GM18861 (cell line): ENCODE measurements at regions not wholly inside any gene's neighbourhood (a gene's known extent, or its start where the extent isn't known, plus 50 kb on each side); places are given as distances from the start of the nearest gene placed in this dataset.
"Not testable (repeated sequence)": the region's sequence is repeated elsewhere in the genome, so short reads cannot be mapped to it uniquely, and the experiment has no call there.

ENCODE experiments used
- ATAC-seq: cut with Tn5 transposase; IDR thresholded peaks from one replicate; pipeline ENCODE4 v1.9.1; 2021; ENCODE audit not compliant: unreplicated experiment

DNA sequence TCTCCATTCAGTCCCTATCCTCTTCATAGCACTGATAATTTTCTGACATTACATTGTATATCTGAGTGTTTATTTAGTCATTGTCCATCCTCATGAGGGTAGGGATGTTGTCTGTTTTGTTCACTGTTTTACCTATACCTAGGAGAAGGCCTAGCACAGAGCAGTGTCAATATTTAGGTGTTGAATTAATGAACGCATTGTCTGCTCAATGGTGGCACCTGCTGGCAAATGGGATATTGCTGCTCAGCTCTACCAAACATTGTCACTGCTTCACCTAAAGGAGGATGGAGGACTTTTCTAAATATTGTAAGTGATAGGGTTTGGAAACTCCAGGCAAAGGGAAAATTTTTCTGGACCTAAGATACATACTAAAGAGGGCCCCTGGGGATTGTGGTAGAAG, 243.9 kb downstream of the RRAGC start:
- no peak for ATAC-seq

DNA sequence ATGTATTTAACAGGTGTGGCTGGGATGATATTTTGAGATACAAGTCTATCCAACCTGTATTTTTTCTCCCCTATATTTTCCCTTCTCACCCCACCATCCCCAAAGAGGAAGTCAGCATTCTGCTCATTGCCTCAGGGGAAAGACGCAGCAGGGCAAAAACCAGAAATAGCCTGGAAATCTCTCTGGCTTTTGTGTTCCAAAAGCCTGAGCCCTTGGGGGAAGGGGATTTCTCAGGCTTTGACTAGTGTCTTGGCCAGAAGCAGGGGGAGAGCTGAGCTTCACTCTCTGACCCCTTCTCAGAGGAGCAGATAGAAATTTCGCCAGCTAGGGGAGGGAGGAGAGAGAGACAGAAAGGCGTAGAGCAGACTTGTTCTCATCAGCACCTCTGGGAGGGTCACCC, 244.7 kb downstream of the RRAGC start:
- no peak for ATAC-seq

DNA sequence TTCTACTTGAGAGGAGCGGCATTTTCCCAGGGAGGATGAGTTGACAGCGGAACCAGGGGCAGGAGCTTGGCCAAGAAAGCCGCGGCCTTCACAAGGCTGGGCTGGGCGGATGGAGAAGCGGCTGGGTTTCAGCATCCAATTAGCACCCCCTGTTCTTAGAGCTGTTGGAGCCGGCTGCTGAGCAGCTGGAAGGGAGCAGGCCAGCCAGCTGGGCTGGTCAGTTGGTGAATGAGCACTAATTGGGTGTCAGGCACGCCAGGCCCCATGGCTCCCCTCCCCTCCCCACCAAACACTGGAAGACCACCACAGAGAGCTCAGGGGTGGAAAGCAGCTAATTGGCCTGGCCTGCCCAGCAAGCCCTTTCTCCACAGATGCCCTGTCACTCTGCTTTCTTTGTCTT, 245.6 kb downstream of the RRAGC start:
- no peak for ATAC-seq

DNA sequence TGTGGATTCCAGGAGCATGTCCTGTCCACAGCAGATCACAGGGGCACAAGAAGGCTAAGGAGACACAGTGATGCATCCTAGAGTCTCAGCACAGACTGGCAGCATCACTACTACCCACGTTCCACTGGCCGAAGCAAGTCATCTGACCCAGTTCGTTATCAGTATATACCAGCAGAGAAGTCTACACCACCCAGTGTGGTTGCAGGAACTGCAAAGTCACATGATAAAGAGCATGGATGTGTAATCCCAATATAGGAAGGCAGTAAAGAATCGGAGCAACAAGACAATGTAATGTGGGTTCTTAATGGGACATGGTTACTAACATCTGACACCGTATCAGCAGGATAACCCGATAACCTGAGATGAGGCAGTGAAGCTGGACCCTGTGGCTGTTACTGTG, 246.6 kb downstream of the RRAGC start:
- no peak for ATAC-seq

DNA sequence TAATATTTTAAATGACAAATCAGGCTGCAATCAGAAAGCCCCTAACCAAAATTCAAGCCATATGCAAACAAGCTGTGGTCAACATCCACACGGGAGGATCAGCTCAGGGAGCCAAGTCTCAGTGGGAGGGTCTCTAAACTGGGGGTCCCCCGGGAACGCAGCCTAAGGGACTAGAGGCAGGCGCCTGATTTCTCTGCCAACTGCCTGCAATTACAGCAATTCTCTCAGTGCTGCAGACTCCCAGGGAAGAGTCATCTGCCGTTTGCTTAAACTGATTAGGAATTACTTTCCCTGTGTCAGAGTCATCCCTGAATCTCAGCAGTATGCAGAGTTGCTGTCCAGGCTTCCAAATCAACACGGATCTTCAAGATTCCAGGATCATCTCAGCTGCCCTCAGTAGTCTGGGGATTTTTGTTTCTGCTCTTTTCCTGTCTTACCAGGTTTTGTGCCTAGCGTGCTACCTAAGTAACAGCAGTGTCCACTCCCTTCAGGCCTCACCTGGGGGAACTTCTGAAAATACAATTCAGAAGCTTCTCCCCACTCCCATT, 247.8 kb downstream of the RRAGC start:
- ATAC-seq, result no peak

DNA sequence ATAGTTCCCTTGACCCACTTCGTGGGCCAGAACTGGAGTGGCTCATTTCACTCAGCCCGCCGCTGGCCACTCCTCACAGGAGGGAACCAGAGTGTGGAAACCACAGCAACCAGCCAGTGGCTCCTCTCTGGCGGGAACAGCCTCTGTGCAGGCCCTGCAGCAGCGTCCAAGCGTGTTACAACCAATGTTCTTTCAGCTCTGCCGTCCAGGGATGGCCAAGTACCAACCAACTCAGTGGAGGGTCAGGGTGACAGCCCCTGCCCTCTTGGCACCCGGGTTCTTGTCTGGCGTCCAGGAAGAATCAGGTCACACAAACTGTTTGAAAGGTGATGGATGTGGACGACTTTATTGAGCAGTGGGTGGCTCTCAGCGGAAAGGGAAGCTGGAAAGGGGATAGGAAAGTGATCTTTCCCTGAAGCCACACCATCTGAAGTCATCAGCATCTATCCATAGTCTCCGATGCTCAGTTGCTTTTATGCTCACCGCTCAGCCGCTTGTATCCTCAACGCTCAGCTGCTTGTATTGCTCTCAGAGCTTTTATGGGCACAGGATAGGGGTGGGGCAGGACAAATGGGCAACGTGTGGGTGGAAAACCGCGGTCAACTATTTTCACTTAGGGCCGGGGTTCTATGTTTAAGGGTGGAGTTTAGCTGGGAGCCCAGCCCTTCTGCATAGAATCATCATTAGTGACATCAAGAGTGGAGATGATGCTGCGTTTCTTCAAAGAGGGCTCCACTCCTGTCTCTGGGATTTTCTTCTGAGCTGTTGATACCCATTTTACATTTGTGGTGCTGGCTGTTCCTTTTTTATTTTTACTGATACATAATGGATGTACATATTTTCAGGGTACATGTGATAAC, 250.2 kb downstream of the RRAGC start:
- ATAC-seq, result no peak

DNA sequence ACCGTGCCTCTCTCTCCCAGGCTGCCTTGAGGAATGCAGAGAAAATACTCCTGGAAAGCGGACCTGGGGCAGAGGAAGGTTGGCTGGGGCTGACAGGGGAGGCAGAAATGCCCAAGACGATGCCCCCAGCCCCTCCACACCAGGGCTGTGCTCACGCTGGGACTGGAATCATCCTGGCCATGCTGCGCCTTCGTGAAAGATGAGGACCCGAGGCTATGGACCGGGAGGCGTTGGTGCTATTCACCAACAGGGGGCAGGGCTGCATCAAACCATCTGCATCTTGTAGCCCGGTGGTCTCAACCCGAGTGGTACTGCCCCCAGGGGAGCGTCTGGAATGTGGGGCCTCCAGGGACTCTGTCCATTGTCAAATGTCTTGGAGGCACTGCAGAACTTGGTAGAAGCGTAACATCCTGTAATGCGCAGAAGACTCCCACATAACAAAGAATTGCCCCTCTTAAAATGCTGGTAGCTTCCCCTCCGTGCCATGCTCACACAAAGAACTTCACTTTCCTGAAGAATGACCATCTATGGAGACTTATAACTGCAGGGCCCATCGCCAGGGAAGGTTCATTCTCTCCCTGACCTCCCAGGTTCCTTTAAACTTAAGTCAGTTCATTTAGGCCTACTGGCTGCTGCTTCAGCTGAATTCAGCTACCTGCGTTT, 251.2 kb downstream of the RRAGC start:
- ATAC-seq, result no peak

DNA sequence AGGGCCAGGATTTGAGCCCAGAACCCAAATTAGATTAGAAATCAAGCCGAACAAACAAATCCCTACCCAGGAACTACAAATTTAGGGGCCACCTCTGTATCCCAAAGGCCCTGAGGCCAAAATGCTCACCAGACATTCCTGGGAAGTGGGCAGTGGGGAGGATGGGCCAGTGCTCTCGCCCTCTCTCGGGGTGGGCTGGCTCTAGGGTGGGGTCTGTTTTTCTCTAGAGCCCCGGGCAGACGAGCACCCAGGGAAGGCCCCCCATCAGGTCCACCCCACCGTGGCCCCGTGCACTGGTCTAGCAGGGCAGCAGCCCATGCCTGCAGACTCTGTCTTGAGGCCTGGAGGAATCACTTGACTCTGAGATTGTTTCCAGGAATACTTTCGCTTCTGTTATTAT, 252.0 kb downstream of the RRAGC start:
- no peak for ATAC-seq

DNA sequence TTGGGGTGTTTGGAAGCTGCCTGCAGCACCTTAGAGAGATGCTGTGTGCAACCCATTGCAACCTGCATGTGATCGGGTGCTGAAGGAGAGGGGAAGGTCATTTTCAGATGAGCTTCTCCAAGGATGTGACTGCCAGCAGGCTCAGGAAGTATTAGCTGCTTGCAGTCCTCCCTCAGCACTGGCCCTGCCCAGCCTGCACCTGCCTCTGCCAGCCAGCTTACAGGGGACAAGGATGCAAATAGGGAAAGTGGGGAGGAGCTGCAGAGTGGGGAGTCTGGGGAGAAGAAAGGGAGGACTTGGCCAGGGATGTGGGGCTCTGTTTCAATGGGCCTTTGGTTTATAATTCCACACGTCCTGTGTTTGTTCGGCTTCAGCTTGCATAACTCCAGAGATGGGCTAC, 254.5 kb downstream of the RRAGC start:
- ATAC-seq, result no peak

DNA sequence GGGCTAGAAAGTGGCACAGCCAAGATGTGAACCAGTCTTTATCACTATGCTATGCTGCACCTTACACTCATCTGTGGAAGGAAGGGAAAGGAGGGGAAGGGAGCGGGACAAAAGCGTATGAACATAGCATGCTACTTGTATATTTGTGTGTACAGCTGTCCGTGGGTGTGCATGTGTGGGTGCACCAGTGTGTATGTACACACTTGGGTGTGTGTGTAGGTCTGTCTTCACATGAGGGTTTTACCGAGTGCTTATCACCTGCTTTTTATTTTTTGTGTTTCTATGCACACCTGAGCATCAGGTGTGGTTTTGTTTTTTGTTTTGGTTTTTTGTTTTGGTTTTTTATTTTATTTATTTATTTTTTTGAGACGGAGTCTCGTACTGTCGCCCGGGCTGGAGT, 255.7 kb downstream of the RRAGC start:
- no peak for ATAC-seq

DNA sequence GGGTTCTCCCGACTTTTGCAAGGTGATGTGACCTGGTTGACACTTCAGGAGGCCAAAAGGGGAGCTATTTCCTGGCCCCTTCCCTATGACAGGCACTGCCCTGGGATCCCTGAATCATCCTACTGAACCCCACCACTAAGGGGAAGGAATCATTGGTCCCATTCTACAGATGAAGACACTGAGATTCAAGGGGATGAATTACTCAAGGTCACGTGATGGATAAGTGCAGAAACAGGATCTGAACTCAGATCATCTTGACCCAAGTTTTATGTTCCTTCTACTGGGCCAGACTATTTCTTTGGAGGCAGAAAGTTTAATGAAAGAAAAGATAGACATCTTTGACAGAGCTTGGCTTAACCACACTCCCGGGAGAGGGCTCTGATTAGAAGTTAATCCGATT, 258.7 kb downstream of the RRAGC start:
- no peak for ATAC-seq

DNA sequence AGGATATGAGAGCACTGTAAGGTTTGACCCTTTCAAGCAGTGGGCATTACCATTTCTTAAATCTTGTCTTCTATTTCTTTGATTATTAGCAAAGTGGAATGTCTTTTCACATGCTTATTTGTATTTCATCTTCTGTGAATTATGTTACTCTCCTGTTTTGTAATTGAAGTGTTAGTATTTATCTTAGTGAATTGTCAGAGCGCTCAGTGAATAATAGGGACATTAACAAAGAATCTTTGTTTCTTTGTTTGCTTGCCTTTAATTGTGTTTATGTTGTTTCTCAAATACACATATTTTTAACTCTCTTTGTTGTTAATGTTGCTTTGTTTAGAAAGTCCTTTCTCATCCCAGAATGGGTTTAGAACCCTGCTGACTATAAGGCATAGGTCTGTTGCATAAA, 259.3 kb downstream of the RRAGC start:
- ATAC-seq, result no peak

DNA sequence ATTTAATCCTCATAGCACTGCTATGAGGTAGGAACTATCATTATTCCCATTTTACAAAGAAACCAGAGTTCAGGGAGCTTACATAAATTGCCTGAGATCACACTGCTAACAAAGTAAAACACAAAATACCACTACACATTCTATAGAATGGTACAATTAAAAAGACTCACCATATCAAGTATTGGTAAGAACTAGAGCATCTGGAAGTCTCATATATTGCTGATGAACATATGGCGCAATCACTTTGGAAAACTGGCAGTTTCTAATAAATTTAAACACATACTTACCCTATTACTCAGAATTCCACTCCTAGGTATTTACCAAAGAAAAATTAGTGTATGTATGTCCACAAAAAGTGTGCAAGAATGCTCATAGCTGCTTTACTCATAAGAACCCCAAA, 261.5 kb downstream of the RRAGC start:
- ATAC-seq, result no peak

DNA sequence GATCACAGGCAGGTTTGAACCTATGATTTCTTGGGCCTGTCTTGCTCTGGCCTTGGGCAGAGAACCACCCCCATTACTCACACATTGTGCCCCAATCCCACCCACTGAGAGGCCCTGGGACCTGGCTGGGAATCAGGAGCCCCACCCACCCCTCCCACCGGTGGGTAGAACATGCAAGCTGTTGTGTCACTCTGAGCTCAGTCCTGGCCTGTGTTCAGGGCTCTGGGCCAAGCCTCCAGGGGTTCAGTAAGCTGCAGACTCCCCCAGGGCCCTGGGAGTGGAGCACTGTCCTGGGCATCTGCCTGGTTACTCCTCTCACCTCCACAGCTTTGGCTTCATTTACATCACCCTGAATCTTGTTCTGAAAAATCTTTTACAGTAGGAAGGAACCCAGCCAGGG, 270.5 kb downstream of the RRAGC start:
- ATAC-seq, result no peak

DNA sequence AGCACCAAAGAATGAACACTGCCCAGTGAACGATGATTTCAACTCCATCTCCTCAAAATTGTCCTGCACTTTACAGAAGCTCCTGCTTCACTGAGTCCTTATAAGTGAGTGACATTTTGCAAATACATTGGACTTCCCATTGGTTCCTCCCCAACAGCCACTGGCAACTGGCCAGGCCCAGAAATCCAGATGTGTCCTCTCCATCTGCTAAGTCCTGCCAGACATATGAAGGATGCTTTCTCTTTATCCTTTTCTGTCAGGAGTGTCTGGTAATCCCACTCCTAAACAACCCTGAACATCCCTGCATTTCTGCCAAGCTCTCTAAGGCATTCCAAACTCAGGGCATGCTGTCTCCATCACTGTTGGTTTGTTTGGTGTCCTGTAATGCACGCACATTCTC, 271.8 kb downstream of the RRAGC start:
- ATAC-seq, result no peak

DNA sequence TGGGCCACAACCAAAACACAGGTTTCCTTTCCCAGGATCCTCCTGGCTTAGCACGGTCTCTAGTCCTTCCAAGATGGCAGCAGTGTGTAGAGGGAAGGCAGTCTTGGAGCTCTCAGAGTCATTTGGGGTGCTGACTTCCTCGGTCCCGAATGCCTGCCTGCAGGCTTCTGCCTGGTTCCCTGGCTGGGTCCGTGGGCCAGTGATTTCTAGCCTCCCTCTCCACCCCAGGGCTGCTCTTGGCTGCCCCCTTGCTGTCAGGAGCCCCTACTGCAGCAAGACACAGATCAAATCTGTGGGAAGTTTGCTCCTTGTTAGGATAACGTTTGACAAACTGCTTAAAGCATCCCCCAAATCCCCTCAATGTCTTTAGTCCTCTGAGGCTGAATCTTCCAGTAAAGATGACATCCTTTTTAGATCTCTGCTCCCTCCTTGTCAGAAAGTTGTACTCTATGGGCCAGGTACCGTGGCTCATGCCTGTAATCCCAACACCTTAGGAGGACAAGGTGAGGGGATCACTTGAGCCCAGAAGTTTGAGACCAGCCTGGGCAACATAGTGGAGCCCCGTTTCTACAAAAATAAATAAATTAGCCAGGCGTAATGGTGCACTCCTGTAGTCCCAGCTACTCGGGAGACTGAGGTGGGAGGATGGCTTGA, 272.5 kb downstream of the RRAGC start:
- ATAC-seq, result no peak

DNA sequence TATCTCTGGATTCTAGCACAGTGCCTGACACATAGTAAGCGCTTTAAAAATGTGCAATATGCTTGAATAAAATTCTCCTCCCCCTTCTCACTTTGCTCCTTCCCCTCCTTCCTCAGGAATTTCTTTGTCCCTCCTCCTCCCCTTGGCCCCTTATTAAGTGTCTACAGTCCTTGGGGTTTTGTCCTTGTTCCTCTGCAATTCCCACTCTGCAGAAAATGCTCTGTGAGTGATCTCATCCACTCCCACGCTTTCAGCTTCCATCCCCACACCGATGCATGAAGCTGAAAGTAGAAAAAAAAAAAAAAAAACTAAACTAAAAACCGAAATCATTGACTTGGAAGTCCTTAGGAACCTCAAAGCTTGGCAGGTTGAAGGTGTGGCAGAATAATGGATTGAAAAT, 273.6 kb downstream of the RRAGC start:
- no peak for ATAC-seq

DNA sequence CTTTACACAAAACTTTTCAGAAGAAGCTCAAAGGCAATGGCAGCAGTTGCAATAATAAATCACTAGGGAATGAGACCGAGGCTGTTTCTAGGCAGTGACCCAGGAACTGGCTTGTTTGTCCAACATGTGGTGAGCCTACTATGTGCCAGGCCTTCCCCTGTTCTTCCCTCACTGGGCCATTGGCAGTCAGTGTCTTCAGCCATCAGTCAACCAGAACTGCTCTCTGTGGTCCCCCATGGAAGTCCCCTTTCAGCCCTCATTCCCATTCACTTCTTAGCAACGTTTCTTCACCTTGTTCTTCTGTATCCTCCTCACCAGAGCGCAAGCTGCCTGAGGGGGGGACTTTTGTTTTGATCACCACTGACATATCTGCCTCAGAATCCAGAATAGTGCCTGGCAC, 274.1 kb downstream of the RRAGC start:
- no peak for ATAC-seq

DNA sequence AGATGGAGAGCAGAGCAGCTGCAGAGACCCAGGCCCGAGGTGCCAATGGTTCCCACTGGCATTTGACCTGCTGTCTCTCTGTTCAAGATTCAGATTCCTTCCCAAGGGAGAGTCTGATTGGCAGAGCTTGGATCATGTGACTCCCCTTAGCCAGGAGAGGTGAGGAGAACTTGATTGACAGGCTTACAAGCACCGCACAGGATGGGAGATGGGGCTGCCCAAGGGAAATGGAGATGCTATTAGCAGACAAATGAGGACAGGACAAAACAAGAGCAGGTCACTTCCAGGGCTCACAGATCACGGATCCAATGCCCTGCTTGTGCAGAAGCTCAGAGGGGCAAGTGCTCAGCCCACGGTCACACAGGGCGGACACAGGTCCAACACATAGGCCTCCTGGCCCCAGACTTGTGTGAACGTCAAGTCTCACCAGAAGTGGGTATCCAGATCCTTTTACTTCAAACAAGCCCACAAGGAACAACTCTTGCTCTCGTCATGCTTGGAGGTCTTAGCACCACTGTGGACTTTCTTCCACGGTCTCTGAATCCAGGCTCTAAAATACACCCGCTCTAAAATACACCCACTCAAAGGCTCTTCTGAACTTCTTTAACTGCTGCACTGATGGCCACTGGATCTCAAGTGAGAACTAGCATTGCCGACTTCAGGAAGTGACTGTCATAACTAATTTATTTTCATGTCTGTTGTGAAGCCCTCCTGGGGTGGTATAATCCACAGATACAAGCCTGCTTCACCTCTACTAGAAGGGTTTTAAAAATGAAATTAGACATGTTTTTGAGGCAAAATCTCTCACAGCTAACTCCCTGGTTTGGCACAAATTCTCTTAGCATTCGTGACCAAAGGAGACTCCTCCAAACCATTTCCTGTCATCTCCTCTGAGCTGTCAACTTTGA, 274.9 kb downstream of the RRAGC start:
- no peak for ATAC-seq

DNA sequence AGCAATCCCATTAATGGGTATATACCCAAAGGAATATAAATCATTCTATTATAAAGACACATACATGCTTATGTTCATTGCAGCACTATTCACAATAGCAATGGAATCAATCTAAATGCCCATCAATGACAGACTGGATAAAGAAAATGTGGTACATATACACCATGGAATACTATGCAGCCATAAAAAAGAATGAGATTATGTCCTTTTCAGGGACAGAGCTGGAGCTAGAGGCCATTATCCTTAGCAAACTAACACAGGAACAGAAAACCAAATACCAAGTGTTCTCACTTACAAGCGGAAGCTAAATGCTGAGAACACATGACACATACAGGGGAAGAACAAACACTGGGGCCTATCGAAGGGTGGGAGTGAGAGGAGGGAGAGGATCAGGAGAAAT, 276.3 kb downstream of the RRAGC start:
- not testable (repeated sequence) for ATAC-seq

DNA sequence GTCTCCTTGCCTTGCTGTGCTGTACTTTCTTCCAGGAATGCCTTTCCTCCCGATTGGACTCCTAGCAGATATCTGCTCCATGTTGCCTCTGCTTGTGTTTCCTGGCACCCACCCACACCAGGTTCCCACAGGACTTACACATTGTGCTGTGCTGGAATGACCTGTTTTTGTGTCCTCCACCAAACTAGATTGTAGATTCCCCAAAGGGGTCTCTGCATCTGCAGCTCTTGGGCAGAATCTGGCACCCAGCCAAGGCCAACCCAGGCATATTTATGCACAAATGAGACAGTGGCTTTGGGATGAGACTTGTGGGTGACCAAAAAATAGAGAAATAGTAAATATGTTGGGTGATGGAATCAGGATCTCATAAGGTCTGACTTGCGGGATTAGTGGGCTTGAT, 278.2 kb downstream of the RRAGC start:
- ATAC-seq, result no peak
